Gastrocnemius medialis (tissue), 4 donors: ENCODE measurements at regions not wholly inside any gene's neighbourhood (a gene's known extent, or its start where the extent isn't known, plus 50 kb on each side); places are given as distances from the start of the nearest gene placed in this dataset.

Experiments
- ATAC-seq, 2 donors: fragments of 150-250 bp; one replicate each; pipeline ENCODE4 v1.9.1; 2016
- DNase-seq, 2 donors: peaks; one replicate each; pipeline ENCODE4 v3.0.0-alpha.2; 2019
- H3K27ac ChIP-seq, 4 donors: fragments of 200-600 bp; sonication (generic); 1 replicate in 1 of 4; 2 replicates in 3 of 4; pipeline ENCODE4 v1.5.1; 2016 to 2018; ENCODE audit warnings: mild to moderate bottlenecking in 2 of 4, moderate library complexity in 1 of 4
- H3K27me3 ChIP-seq, 3 donors: fragments of 200-600 bp; sonication (generic) in 2 of 3; 1 replicate in 1 of 3; 2 replicates in 2 of 3; pipeline versions ENCODE4 v1.5.1 to v1.6.0; 2016 to 2019; ENCODE audit warnings: mild to moderate bottlenecking in 1 of 3, moderate library complexity in 1 of 3
- H3K36me3 ChIP-seq, 2 donors: fragments of 200-600 bp; sonication (generic) in 1 of 2; one replicate each; pipeline ENCODE4 v1.5.1; 2017 to 2018
- H3K4me1 ChIP-seq, 2 donors: fragments of 200-600 bp; sonication (generic) in 1 of 2; one replicate each; pipeline ENCODE4 v1.5.1; 2016 to 2017; ENCODE audit warnings: mild to moderate bottlenecking in 2 of 2
- H3K4me3 ChIP-seq, 4 donors: fragments of 200-600 bp; sonication (generic) in 3 of 4; 1 replicate in 1 of 4; 2 replicates in 3 of 4; pipeline ENCODE4 v1.5.1; 2016 to 2019; ENCODE audit warnings: mild to moderate bottlenecking in 2 of 4
- H3K9me3 ChIP-seq, 3 donors: fragments of 200-600 bp; sonication (generic) in 2 of 3; 1 replicate in 1 of 3; 2 replicates in 2 of 3; pipeline ENCODE4 v1.5.1; 2016 to 2019
- POLR2A ChIP-seq, 2 donors: fragments of 450-650 bp; IDR thresholded peaks; one replicate each; pipeline ENCODE4 v1.6.1; 2017; ENCODE audit warnings: antibody characterized with exemption in 2 of 2, mild to moderate bottlenecking in 2 of 2, moderate library complexity in 2 of 2
- in situ Hi-C, 4 donors: fragments of 200-750 bp; cut with MboI; loops; one replicate each; pipeline versions ENCODE4 v1.15.0 to v1.8.0; 2017; ENCODE audit warnings: low sequenced_read_pairs in 4 of 4
- intact Hi-C: fragments of 100-400 bp; cut with DNase I; formaldehyde crosslinking; loops from one replicate; pipeline ENCODE4 v1.15.1; 2023; ENCODE audit warnings: low total_unique reads
- TF ChIP-seq, protein P1 (sequence below), 5 experiments: fragments of 450-650 bp in 3 of 5; fragments of 200-600 bp in 2 of 5; sonication (generic) in 2 of 5; IDR thresholded peaks in 4 of 5; conservative IDR thresholded peaks in 1 of 5; 1 replicate in 4 of 5; 2 replicates in 1 of 5; pipeline ENCODE4 v1.5.1; 2016 to 2019; ENCODE audit warnings: antibody characterized with exemption in 5 of 5, mild to moderate bottlenecking in 3 of 5, moderate library complexity in 3 of 5

DNA sequence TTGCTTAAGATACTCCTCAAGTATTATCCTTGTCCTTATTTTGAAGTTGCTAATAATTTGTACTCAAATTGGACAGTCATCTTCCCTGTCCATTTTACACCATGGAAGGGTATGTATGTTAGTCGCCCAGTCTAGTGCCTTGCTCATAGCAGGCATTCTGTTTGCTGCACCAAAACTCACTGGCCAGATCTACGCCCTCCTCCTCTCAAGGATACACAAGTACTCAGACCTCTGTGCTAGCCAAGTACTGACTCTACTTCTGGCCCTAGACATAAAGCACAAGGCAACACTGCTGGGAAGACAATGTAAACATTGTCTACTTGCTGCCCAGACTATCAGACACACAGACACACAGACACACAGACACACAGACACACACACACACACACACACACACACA, 57.7 kb downstream of the DNAAF9 start:
- Histone ChIP-seq H3K9me3 (no peaks in the 10 kb centered on the region), H3K4me3 (no peak overlapping the region), H3K4me1 (no peaks in the 10 kb centered on the region), H3K27ac (no peak overlapping the region), H3K27me3 (no peaks in the 10 kb centered on the region), H3K36me3 (peaks cover 0 to 14% of the 10 kb centered on the region in 2 donors)
- DNase-seq (no peak), ATAC-seq (no peak)
- TF ChIP-seq POLR2A (IDR thresholded peaks at IDR 0.05), result no peak
- TF ChIP-seq, protein P1, sequence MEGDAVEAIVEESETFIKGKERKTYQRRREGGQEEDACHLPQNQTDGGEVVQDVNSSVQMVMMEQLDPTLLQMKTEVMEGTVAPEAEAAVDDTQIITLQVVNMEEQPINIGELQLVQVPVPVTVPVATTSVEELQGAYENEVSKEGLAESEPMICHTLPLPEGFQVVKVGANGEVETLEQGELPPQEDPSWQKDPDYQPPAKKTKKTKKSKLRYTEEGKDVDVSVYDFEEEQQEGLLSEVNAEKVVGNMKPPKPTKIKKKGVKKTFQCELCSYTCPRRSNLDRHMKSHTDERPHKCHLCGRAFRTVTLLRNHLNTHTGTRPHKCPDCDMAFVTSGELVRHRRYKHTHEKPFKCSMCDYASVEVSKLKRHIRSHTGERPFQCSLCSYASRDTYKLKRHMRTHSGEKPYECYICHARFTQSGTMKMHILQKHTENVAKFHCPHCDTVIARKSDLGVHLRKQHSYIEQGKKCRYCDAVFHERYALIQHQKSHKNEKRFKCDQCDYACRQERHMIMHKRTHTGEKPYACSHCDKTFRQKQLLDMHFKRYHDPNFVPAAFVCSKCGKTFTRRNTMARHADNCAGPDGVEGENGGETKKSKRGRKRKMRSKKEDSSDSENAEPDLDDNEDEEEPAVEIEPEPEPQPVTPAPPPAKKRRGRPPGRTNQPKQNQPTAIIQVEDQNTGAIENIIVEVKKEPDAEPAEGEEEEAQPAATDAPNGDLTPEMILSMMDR (IDR thresholded peaks at IDR 0.05 in 4 of 5, conservative IDR thresholded peaks at IDR 0.05 in 1 of 5), result no peak
- intact Hi-C loops (no loop called here), in situ Hi-C loops (no loop called here)

DNA sequence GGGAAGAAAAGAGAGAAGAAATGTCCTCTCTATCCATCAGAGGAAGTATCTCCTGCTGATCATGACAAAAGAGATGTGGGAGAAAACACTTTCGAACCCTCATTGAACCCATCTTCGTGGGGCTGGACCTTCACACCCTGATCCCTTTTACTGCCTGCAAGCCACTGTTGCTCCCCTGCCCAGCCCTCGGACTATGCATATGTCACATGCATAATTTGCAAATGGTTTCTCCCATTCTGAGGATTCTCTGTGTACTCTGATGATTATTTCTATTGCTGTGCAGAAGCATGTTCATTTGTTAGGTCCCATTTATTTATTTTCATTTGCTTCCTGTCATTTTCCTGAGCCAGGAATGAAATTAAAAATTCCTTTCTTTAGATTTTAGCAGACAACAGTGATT, 64.7 kb downstream of the DNAAF9 start:
- no peak for ATAC-seq
- no peaks in the 10 kb centered on the region for H3K9me3 ChIP-seq
- H3K27me3 ChIP-seq, result no peaks in the 10 kb centered on the region
- H3K4me3 ChIP-seq, result no peak overlapping the region
- intact Hi-C loops (no loop called here), in situ Hi-C loops (no loop called here)
- no peak overlapping the region for H3K27ac ChIP-seq
- H3K4me1 ChIP-seq, result peaks cover 5 to 11% of the 10 kb centered on the region in 2 donors
- peaks cover 0 to 13% of the 10 kb centered on the region in 2 donors for H3K36me3 ChIP-seq
- TF ChIP-seq, protein P1 (IDR thresholded peaks at IDR 0.05 in 4 of 5, conservative IDR thresholded peaks at IDR 0.05 in 1 of 5), result no peak
- no peak for TF ChIP-seq POLR2A (IDR thresholded peaks at IDR 0.05)
- DNase-seq, result no peak

DNA sequence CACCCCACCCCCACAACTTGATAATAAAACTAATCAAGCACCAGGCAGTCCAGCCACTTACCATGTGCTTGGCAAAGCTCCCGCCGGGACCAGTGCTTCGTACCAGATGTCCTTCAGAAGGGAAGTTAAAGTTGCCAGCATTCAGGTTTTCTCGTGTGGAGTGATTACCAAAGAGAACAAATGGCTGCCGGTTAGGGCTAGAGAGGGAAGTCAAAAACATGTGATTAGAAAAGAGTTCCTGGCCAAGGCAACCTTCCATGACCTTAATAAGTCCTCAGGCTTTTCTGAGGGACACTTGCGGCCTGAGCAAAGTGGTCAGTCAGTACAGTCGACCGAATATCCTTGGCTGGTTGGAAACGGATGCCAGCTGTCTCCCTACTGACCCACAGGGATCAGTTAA, 67.0 kb downstream of the DNAAF9 start:
- TF ChIP-seq POLR2A (IDR thresholded peaks at IDR 0.05), result no peak
- TF ChIP-seq, protein P1 (IDR thresholded peaks at IDR 0.05 in 4 of 5, conservative IDR thresholded peaks at IDR 0.05 in 1 of 5), result no peak
- Histone ChIP-seq H3K36me3 (peaks cover 0 to 9% of the 10 kb centered on the region in 2 donors), H3K27ac (peak overlapping the region in 1 of 4 donors; percentile 3), H3K4me3 (no peak overlapping the region), H3K27me3 (no peaks in the 10 kb centered on the region), H3K4me1 (peaks cover 5 to 11% of the 10 kb centered on the region in 2 donors), H3K9me3 (no peaks in the 10 kb centered on the region)
- in situ Hi-C loops, result no loop called here
- DNase-seq (peak; percentile 36 to 53), ATAC-seq (peak; percentile 50 to 73)
- intact Hi-C loops, result no loop called here

DNA sequence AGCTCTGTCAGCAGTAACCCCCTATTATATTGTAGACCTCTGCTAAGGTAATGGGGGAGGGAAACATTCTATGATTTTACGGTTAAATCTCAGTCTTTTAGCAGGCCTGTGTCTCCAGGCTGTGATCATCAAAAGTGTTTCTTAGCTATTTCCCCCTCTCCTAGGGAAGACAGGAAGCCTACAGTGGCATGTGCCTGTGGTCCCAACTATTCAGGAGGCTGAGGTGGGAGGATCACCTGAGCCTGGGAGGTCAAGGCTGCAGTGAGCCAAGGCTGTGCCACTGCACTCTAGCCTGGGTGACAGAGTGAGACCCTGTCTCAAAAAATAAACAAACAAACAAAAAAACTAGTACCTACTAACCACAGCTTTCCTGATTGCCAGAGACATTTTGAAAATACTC, 67.9 kb downstream of the DNAAF9 start:
- Histone ChIP-seq H3K36me3 (peaks cover 0 to 9% of the 10 kb centered on the region in 2 donors), H3K27ac (no peak overlapping the region), H3K4me1 (peaks cover 5 to 14% of the 10 kb centered on the region in 2 donors), H3K27me3 (no peaks in the 10 kb centered on the region), H3K4me3 (no peak overlapping the region), H3K9me3 (no peaks in the 10 kb centered on the region)
- TF ChIP-seq POLR2A (IDR thresholded peaks at IDR 0.05), result no peak
- TF ChIP-seq, protein P1 (IDR thresholded peaks at IDR 0.05 in 4 of 5, conservative IDR thresholded peaks at IDR 0.05 in 1 of 5), result no peak
- ATAC-seq (no peak), DNase-seq (no peak)
- intact Hi-C loops, result no loop called here
- in situ Hi-C loops, result no loop called here

DNA sequence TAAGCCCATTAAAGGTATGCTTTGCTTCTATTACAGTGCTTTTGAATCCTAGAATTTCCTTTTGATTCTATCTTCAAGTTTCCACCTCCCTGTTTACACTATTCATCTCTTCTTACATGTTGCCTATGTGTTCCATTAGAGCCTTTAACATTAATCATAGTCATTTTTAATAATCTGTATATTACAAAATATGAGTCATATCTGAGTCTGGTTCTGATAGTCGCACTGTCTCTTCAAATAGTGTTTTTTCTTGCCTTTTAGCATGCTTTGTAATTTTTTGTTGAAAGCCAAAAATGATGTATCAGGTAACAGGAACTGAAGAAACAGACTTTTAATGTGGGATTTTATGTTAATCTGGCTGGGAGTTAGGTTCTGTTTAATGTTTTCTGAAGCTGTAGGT, 68.4 kb downstream of the DNAAF9 start:
- Histone ChIP-seq H3K9me3 (no peaks in the 10 kb centered on the region), H3K4me3 (no peak overlapping the region), H3K27me3 (no peaks in the 10 kb centered on the region), H3K27ac (no peak overlapping the region), H3K36me3 (peaks cover 0 to 9% of the 10 kb centered on the region in 2 donors), H3K4me1 (peaks cover 5 to 14% of the 10 kb centered on the region in 2 donors)
- intact Hi-C loops, result no loop called here
- no peak for ATAC-seq
- no peak for DNase-seq
- in situ Hi-C loops, result no loop called here
- no peak for TF ChIP-seq POLR2A (IDR thresholded peaks at IDR 0.05)
- TF ChIP-seq, protein P1 (IDR thresholded peaks at IDR 0.05 in 4 of 5, conservative IDR thresholded peaks at IDR 0.05 in 1 of 5), result no peak
